Endothelial cell of umbilical vein (primary cell): ENCODE measurements at regions not wholly inside any gene's neighbourhood (a gene's known extent, or its start where the extent isn't known, plus 50 kb on each side); places are given as distances from the start of the nearest gene placed in this dataset. TPM values are rescaled to one million over a fixed set of nuclear protein-coding genes. Genes with fewer than 3 reads are reported as not detected.

ENCODE experiments used
- small RNA-seq: library from RNA; depleted of rRNA; stranded (forward); fragments of <200 nt; gene quantifications from one replicate; pipeline ENCODE3, GENCODE V24; 2012; ENCODE audit warnings: low replicate concordance, low read depth; ENCODE audit not compliant: insufficient read depth, insufficient read length

Small RNAs in the stretch of these regions (small RNA-seq; reads per million reads assigned to genes)
- gene AC239800.3, result not detected
- gene HIST2H3PS2, result not detected
- not detected for gene RNU1-114P
- gene RNU1-143P, result not detected
- not detected for gene RNU1-92P
- gene RNVU1-17, result 7.0 reads per million, percentile 50 among the genes with 10 or more reads in this experiment
- gene RNVU1-18, result not detected
